Neuron (in vitro differentiated cells): ENCODE measurements at regions not wholly inside any gene's neighbourhood (a gene's known extent, or its start where the extent isn't known, plus 50 kb on each side); places are given as distances from the start of the nearest gene placed in this dataset.
"Not testable (repeated sequence)": the region's sequence is repeated elsewhere in the genome, so short reads cannot be mapped to it uniquely, and the experiment has no call there.

Source experiments
- H2AFZ ChIP-seq: one replicate; pipeline ENCODE4 v1.6.1; 2013; ENCODE audit warnings: low read depth, mild to moderate bottlenecking, inconsistent platforms, low read length, moderate library complexity
- H3K27me3 ChIP-seq: one replicate; pipeline ENCODE4 v1.6.1; 2013; ENCODE audit warnings: low read length; ENCODE audit not compliant: insufficient read depth
- H3K36me3 ChIP-seq: one replicate; pipeline ENCODE4 v1.6.1; 2013; ENCODE audit warnings: low read length; ENCODE audit not compliant: insufficient read depth
- H3K4me1 ChIP-seq: one replicate; pipeline ENCODE4 v1.6.1; 2013; ENCODE audit warnings: low read length; ENCODE audit not compliant: insufficient read depth
- H3K4me3 ChIP-seq: 2 replicates; pipeline ENCODE4 v1.5.1; 2013; ENCODE audit warnings: mild to moderate bottlenecking, low read length, moderate library complexity
- H3K9me3 ChIP-seq: one replicate; pipeline ENCODE4 v1.6.1; 2013; ENCODE audit warnings: low read length

- no peaks in the 10 kb centered on the region for H3K27me3 ChIP-seq
- peaks cover 2% of the 10 kb centered on the region for H3K36me3 ChIP-seq
- H2AFZ ChIP-seq = no peak overlapping the region
- H3K9me3 ChIP-seq = no peaks in the 10 kb centered on the region
- no peak overlapping the region for H3K4me3 ChIP-seq
- H3K4me1 ChIP-seq = peaks cover 13% of the 10 kb centered on the region
Observed at GRCh38 chr21:33974513-33975468, 59.2 kb upstream of the ATP5PO start.

DNA sequence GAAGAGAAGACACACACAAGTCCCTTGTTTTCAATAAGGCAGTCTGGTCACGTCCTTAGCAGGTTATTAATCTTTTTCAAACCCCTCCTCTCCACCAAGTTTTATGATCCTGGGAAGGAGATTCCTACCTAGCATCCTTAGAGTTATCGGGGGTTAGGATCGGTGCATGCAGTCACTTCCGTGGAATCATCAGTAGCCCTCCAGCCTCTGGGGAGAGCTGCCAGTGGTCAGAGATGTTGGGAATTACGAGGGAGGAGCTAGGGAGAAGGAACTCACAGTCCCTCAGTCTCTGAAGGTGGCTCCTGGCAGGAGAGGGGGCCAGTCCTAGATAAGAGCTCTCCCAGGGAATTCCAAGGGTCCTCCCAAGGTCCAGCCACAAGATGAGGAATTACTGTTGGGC is 57.7 kb upstream of the ATP5PO start:
- Histone ChIP-seq H2AFZ (no peak overlapping the region), H3K9me3 (no peaks in the 10 kb centered on the region), H3K4me1 (peaks cover 13% of the 10 kb centered on the region), H3K27me3 (no peaks in the 10 kb centered on the region), H3K4me3 (no peak overlapping the region), H3K36me3 (peaks cover 2% of the 10 kb centered on the region)

DNA sequence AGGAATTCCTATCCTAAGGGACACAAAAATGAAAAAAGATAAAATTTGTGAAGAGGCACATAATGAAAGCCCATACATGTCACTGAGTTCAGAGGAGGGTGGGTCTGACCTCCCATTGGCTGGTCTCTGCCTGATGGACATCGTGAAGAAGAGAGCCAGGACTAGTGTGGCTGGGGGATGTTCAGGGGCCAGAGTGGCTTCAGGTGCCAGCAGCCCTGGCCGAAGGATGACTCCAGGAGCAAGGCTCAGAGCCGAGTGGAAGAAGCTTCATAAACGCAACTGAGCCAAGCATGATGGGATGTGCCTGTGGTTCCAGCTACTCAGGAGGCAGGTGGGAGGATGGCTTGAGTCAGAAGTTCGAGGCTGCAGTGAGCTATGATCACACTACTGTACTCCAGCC is 56.9 kb upstream of the ATP5PO start:
- H3K36me3 ChIP-seq = peaks cover 2% of the 10 kb centered on the region
- no peaks in the 10 kb centered on the region for H3K9me3 ChIP-seq
- no peak overlapping the region for H3K4me3 ChIP-seq
- no peak overlapping the region for H2AFZ ChIP-seq
- peaks cover 13% of the 10 kb centered on the region for H3K4me1 ChIP-seq
- no peaks in the 10 kb centered on the region for H3K27me3 ChIP-seq

- H3K4me1 ChIP-seq = peaks cover 11% of the 10 kb centered on the region
- no peak overlapping the region for H3K4me3 ChIP-seq
- H2AFZ ChIP-seq = no peak overlapping the region
- no peaks in the 10 kb centered on the region for H3K27me3 ChIP-seq
- no peaks in the 10 kb centered on the region for H3K9me3 ChIP-seq
- peaks cover 2% of the 10 kb centered on the region for H3K36me3 ChIP-seq
Observed at GRCh38 chr21:33971492-33972013, 55.9 kb upstream of the ATP5PO start.

DNA sequence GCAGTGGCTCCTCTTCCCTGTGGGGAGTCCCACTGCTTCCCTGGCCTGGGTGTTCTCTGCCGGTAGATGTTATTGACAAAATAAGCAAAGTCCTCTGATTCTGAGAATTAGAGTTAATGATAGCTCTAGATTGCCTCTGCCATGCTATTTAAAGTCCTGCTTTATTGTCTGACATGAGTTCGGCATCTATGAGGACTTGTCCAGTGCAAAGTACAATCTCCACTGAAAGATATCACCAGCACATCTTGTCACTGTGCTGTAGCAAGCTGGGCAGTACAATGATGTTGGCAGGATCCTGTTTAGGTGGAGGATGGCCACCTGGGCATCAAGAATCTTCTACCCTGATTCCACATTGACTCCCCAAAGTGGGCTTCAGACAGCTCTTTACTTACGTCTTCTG is 54.0 kb upstream of the ATP5PO start:
- no peaks in the 10 kb centered on the region for H3K9me3 ChIP-seq
- no peak overlapping the region for H2AFZ ChIP-seq
- H3K36me3 ChIP-seq = peaks cover 2% of the 10 kb centered on the region
- H3K4me3 ChIP-seq = no peak overlapping the region
- peaks cover 4% of the 10 kb centered on the region for H3K4me1 ChIP-seq
- H3K27me3 ChIP-seq = no peaks in the 10 kb centered on the region

DNA sequence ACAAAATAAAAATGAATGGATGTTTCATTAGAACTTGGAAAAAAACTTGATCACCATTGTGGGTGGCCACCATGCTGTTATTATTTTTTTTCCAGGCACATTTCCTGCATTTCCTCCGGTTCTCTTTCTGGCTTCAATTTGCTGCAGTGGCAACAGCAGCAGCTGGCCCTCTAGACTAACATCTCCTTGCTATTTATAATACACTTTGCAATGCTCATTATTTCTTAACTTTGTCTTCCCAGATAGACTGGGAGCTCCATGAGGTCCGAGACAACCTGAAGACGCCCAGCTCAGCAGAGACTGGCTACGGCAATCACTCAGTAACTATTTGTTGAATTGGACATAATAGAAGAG is 53.4 kb upstream of the ATP5PO start:
- Histone ChIP-seq H2AFZ (no peak overlapping the region), H3K27me3 (no peaks in the 10 kb centered on the region)

GRCh38 chr21:33968080-33968994 is 52.7 kb upstream of the ATP5PO start:
- H3K36me3 ChIP-seq = peaks cover 2% of the 10 kb centered on the region

More for the DNA sequence above, 53.4 kb upstream of the ATP5PO start:
- peaks cover 4% of the 10 kb centered on the region for H3K4me1 ChIP-seq
- no peaks in the 10 kb centered on the region for H3K9me3 ChIP-seq
- peaks cover 2% of the 10 kb centered on the region for H3K36me3 ChIP-seq
- H3K4me3 ChIP-seq = no peak overlapping the region

GRCh38 chr21:33967086-33967571 is 51.5 kb upstream of the ATP5PO start:
- Histone ChIP-seq H3K9me3 (no peaks in the 10 kb centered on the region), H3K36me3 (peaks cover 2% of the 10 kb centered on the region), H3K27me3 (no peaks in the 10 kb centered on the region), H3K4me3 (no peak overlapping the region), H2AFZ (no peak overlapping the region), H3K4me1 (peaks cover 4% of the 10 kb centered on the region)

More at GRCh38 chr21:33968080-33968994, 52.7 kb upstream of the ATP5PO start:
- Histone ChIP-seq H2AFZ (no peak overlapping the region), H3K9me3 (no peaks in the 10 kb centered on the region), H3K27me3 (no peaks in the 10 kb centered on the region), H3K4me1 (peaks cover 4% of the 10 kb centered on the region), H3K4me3 (no peak overlapping the region)

GRCh38 chr21:33966324-33966949 is 50.8 kb upstream of the ATP5PO start:
- Histone ChIP-seq H3K36me3 (peaks cover 2% of the 10 kb centered on the region), H3K27me3 (no peaks in the 10 kb centered on the region), H3K9me3 (no peaks in the 10 kb centered on the region), H3K4me1 (no peaks in the 10 kb centered on the region), H2AFZ (no peak overlapping the region), H3K4me3 (no peak overlapping the region)

DNA sequence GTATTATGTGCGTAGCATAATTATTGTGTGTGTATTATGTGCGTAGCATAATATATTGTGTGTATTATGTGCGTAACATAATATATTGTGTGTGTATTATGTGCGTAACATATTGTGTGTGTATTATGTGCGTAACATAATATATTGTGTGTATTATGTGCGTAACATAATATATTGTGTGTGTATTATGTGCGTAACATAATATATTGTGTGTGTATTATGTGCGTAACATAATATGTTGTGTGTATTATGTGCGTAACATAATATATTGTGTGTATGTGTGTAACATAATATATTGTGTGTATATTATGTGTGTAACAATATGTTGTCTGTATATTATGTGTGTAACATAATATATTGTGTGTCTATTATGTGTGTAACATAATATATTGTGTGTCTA is 50.1 kb upstream of the ATP5PO start:
- not testable (repeated sequence) for H3K36me3 ChIP-seq, H3K4me3 ChIP-seq, H3K27me3 ChIP-seq, H2AFZ ChIP-seq, H3K9me3 ChIP-seq, H3K4me1 ChIP-seq
